C4-2B (cell line): ENCODE measurements at regions not wholly inside any gene's neighbourhood (a gene's known extent, or its start where the extent isn't known, plus 50 kb on each side); places are given as distances from the start of the nearest gene placed in this dataset.

Experiments used
- CTCF ChIP-seq: fragments of 450-650 bp; conservative IDR thresholded peaks from 2 replicates; pipeline ENCODE4 v1.5.1; 2017; ENCODE audit warnings: mild to moderate bottlenecking
- ZFX ChIP-seq: fragments of 450-650 bp; IDR thresholded peaks from 2 replicates; pipeline ENCODE4 v1.6.1; 2017

DNA sequence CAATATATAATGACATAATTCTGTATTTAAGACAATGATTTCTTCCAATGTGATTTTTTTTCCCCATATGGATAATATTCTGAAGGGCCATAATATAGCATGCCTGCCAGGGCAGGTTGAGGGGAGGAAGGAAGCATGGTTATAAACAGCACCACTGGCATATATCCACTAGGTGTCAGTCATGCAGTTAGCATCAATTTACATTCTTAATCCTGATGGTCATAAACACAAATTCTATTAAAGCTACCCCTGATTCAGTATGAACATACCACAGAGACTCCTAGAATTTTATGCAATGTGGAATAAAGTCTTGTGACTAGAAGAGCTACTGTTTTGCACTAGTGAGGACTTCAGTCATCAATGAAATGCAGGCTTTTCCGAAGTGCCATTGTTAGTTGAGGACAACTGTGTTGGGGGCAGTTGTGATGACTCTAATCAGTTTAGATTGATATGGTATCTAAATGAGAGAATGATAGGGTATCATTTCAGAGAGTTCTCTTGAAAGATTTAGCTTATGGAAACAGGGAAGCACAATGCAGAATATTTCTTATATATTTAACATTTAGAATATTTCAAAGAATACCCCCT is 342.7 kb upstream of the NR5A2 start:
- TF ChIP-seq CTCF (peak; percentile 89), ZFX (no peak)
